Naive B cell (primary cell): ENCODE measurements at regions not wholly inside any gene's neighbourhood (a gene's known extent, or its start where the extent isn't known, plus 50 kb on each side); places are given as distances from the start of the nearest gene placed in this dataset.

ENCODE experiments used
- ATAC-seq, 2 donors: fragments of 150-1000 bp; cut with Tn5 transposase; 2 replicates each; pipeline ENCODE4 v1.10.0; 2021; ENCODE audit warnings: low read depth in 2 of 2, mild to moderate bottlenecking in 2 of 2, moderate library complexity in 2 of 2
- DNase-seq: peaks from one replicate; pipeline ENCODE4 v3.0.0; 2022
- H3K27ac Mint-ChIP-seq, 6 donors: one replicate each; pipeline ENCODE4 v1.8.0; 2020 to 2022; ENCODE audit warnings: mild to moderate bottlenecking in 6 of 6, mixed read lengths in 6 of 6, moderate library complexity in 5 of 6, inconsistent platforms in 2 of 6
- H3K27me3 Mint-ChIP-seq, 3 donors: one replicate each; pipeline ENCODE4 v1.8.0; 2021 to 2022; ENCODE audit warnings: mixed read lengths in 3 of 3, mild to moderate bottlenecking in 1 of 3
- H3K36me3 Mint-ChIP-seq, 2 donors: one replicate each; pipeline ENCODE4 v1.8.0; 2020 to 2022; ENCODE audit warnings: mixed read lengths in 2 of 2, inconsistent platforms in 1 of 2, mild to moderate bottlenecking in 1 of 2
- H3K4me1 Mint-ChIP-seq, 3 donors: one replicate each; pipeline ENCODE4 v1.8.0; 2020 to 2022; ENCODE audit warnings: mixed read lengths in 3 of 3, inconsistent platforms in 1 of 3, mild to moderate bottlenecking in 1 of 3, moderate library complexity in 1 of 3
- H3K4me3 Mint-ChIP-seq, 8 donors: one replicate each; pipeline ENCODE4 v1.8.0; 2020 to 2022; ENCODE audit warnings: mild to moderate bottlenecking in 8 of 8, mixed read lengths in 8 of 8, moderate library complexity in 8 of 8, inconsistent platforms in 2 of 8
- H3K9me3 Mint-ChIP-seq, 7 donors: one replicate each; pipeline ENCODE4 v1.8.0; 2020 to 2022; ENCODE audit warnings: mixed read lengths in 7 of 7, mild to moderate bottlenecking in 5 of 7, inconsistent platforms in 2 of 7, moderate library complexity in 1 of 7

- peaks cover 0 to 8% (median 8%) of the 10 kb centered on the region in 3 donors for H3K27me3 Mint-ChIP-seq
- H3K4me1 Mint-ChIP-seq = peaks cover 16 to 24% (median 23%) of the 10 kb centered on the region in 3 donors
- peak overlapping the region in 2 of 8 donors; percentile 62 to 67 for H3K4me3 Mint-ChIP-seq
- H3K27ac Mint-ChIP-seq = peak overlapping the region in 1 of 6 donors; percentile 91
- peaks cover 0 to 13% (median under 1%) of the 10 kb centered on the region in 7 donors for H3K9me3 Mint-ChIP-seq
- DNase-seq = no peak
- ATAC-seq = no peak
- no peaks in the 10 kb centered on the region for H3K36me3 Mint-ChIP-seq
Measured at GRCh38 chr19:16000024-16000663, 51.3 kb downstream of the OR10H4 start.

- Mint-ChIP-seq H3K4me1 (peaks cover 16 to 24% (median 23%) of the 10 kb centered on the region in 3 donors), H3K27ac (peak overlapping the region in 5 of 6 donors; percentile 2 to 93 (median 71)), H3K9me3 (peaks cover 0 to 3% (median 0%) of the 10 kb centered on the region in 7 donors), H3K4me3 (peak overlapping the region; percentile 71 to 94 (median 86)), H3K27me3 (peaks cover 0 to 3% (median 1%) of the 10 kb centered on the region in 3 donors), H3K36me3 (no peaks in the 10 kb centered on the region)
- DNase-seq (peak; percentile 9), ATAC-seq (peak; percentile 82 to 93)
Measured at GRCh38 chr19:16001481-16002312, 52.9 kb downstream of the OR10H4 start.

DNA sequence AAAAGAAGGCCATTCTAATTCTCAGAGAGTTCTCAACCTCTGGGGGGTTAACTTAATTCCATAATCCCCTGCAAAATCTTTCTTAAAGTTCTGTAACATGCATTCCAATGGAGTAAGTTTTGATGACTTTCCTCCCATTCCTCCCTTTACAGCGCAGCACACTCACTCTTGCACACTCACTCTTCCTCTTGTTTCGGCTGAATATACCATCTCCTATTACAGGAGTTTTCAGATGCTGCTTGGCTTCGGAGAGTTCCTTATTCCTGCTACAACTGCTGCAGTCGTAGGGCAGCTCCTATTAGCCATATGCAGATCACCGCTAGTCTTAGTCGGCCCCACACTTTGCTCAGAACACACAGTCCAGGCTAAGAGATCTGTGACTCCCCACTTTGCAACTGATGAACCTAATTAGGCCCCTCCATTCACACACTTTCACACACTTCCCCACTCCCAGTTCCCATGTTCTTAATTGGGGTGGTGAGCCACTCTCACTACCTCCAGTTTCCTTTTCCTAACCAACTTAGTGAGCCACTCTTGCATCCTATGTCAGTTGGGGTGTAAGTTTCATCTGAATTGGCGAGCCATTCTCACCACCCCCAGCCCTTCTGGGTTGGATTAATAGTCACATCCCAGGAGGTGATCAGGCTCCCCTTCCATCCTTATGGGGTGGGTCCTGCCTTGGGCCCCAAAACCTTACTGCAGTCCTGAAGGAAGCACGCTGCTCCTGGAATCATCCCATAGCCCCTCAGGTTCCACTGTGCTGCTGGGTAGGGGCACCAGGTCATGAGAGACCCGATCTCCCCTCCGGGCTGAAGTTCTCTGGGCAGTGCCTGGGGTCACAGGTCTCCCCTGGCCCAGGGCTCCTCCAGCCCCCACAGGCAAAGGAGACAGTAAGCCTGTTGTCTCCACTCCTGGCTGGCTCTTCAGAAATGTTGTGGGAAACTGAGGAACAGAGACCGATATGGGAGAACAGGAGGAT is 53.9 kb downstream of the OR10H4 start:
- DNase-seq = no peak
- Mint-ChIP-seq H3K4me3 (peak overlapping the region; percentile 71 to 94 (median 86)), H3K27me3 (no peaks in the 10 kb centered on the region), H3K27ac (peak overlapping the region in 5 of 6 donors; percentile 2 to 86 (median 50)), H3K4me1 (peaks cover 16 to 24% (median 23%) of the 10 kb centered on the region in 3 donors), H3K9me3 (no peaks in the 10 kb centered on the region), H3K36me3 (no peaks in the 10 kb centered on the region)
- no peak for ATAC-seq

- Mint-ChIP-seq H3K27me3 (no peaks in the 10 kb centered on the region), H3K4me3 (peak overlapping the region in 1 of 8 donors; percentile 26), H3K9me3 (no peaks in the 10 kb centered on the region), H3K4me1 (peaks cover 16 to 24% (median 23%) of the 10 kb centered on the region in 3 donors), H3K36me3 (no peaks in the 10 kb centered on the region), H3K27ac (no peak overlapping the region)
- no peak for DNase-seq
- no peak for ATAC-seq
Measured at GRCh38 chr19:16003391-16003790, 54.6 kb downstream of the OR10H4 start.

DNA sequence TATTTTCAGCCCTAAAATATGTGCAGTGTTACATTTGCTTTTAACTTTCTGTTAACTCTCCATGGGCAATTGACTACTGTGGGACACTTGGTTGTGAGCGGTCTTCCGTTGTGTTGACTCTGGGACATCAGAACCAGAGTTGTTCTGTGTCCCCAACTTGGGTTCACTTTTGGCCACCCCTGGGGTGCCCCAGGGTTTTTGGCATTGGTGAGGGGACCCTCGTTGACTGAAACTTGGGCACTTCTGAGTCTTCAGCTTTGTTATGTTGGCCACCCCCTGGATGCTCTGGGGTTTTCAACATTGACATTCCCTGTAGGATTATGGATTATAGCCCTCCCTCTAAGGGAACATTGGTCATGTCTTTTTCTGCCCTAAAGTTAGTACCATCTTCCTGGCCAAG is 57.1 kb downstream of the OR10H4 start:
- Mint-ChIP-seq H3K4me3 (peak overlapping the region in 1 of 8 donors; percentile 22), H3K27ac (no peak overlapping the region), H3K4me1 (peaks cover 16 to 21% (median 19%) of the 10 kb centered on the region in 3 donors), H3K36me3 (no peaks in the 10 kb centered on the region), H3K27me3 (no peaks in the 10 kb centered on the region), H3K9me3 (no peaks in the 10 kb centered on the region)
- DNase-seq (no peak), ATAC-seq (no peak)

- Mint-ChIP-seq H3K4me3 (no peak overlapping the region), H3K36me3 (no peaks in the 10 kb centered on the region), H3K4me1 (no peaks in the 10 kb centered on the region), H3K27ac (no peak overlapping the region), H3K27me3 (no peaks in the 10 kb centered on the region), H3K9me3 (no peaks in the 10 kb centered on the region)
- ATAC-seq = no peak
- no peak for DNase-seq
Measured at GRCh38 chr19:16012552-16012951, 63.7 kb upstream of the TPM4 start.

DNA sequence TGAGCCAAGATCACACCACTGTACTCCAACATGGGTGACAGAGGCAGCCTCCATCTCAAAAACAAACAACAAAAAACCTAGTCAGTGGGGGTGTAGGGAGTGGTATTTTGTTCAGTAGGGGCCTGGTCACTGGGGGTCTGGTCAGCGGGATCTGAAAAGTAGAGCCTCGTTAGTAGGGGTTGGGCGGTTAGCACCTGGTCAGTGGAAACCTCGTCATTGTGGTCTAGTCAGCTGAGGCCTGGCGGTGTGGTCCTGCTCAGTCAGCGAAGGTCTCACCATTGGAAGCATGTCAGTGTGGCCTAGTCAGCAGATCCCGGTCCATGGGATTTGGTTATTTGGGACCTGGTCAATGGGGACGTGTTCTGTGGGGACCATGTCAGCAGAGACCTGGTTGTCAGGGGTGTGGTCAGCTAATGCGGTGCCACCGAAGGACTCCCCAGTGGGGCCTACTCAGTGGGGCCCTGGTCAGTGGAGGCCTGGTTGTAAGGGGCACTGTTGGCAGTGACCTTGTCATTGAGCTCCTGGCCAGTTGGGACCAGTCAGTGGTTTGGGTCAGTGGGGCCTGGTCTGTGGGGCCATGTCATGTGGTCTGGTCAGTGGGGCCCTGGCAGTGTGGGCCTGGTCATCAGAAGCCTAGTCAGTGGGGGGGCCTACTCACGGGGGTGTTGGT is 63.0 kb upstream of the TPM4 start:
- no peak for DNase-seq
- no peak overlapping the region for H3K4me3 Mint-ChIP-seq
- no peak overlapping the region for H3K27ac Mint-ChIP-seq
- H3K9me3 Mint-ChIP-seq = no peaks in the 10 kb centered on the region
- no peaks in the 10 kb centered on the region for H3K27me3 Mint-ChIP-seq
- H3K4me1 Mint-ChIP-seq = no peaks in the 10 kb centered on the region
- no peak for ATAC-seq
- no peaks in the 10 kb centered on the region for H3K36me3 Mint-ChIP-seq

GRCh38 chr19:16013851-16014840 is 62.1 kb upstream of the TPM4 start:
- DNase-seq (no peak), ATAC-seq (no peak)
- Mint-ChIP-seq H3K27me3 (peaks cover 0 to 6% (median 0%) of the 10 kb centered on the region in 3 donors), H3K4me1 (no peaks in the 10 kb centered on the region), H3K36me3 (no peaks in the 10 kb centered on the region), H3K9me3 (no peaks in the 10 kb centered on the region), H3K27ac (no peak overlapping the region), H3K4me3 (peak overlapping the region in 1 of 8 donors; percentile 60)

- peak overlapping the region in 1 of 6 donors; percentile 68 for H3K27ac Mint-ChIP-seq
- no peaks in the 10 kb centered on the region for H3K4me1 Mint-ChIP-seq
- H3K36me3 Mint-ChIP-seq = no peaks in the 10 kb centered on the region
- H3K27me3 Mint-ChIP-seq = peaks cover 0 to 12% (median 0%) of the 10 kb centered on the region in 3 donors
- H3K4me3 Mint-ChIP-seq = no peak overlapping the region
- no peak for DNase-seq
- no peak for ATAC-seq
- no peaks in the 10 kb centered on the region for H3K9me3 Mint-ChIP-seq
Measured at GRCh38 chr19:16014923-16015804, 61.1 kb upstream of the TPM4 start.

DNA sequence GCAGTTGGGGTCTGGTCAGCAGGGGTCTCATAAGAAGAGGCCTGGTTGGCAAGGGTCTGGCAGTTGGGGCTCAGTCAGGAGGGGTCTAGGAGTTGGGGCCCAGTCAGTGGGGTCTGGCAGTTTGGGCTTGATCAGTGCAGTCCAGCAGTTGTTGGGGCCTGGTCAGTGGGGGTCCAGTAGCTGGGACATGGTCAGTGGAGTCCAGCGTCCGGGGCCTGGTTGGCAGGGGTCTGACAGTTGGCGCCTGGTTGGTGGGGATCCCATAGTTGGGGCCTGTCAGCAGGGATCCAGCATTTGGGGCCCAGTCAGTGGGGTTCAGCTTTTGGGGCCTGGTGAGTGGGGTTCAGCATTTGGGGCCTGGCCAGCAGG is 60.5 kb upstream of the TPM4 start:
- Mint-ChIP-seq H3K9me3 (no peaks in the 10 kb centered on the region), H3K4me3 (no peak overlapping the region), H3K4me1 (no peaks in the 10 kb centered on the region), H3K27me3 (peaks cover 0 to 12% (median 0%) of the 10 kb centered on the region in 3 donors), H3K27ac (peak overlapping the region in 1 of 6 donors; percentile 68), H3K36me3 (no peaks in the 10 kb centered on the region)
- DNase-seq = no peak
- no peak for ATAC-seq
